ENCODE measurements at regions not wholly inside any gene's neighbourhood (a gene's known extent, or its start where the extent isn't known, plus 50 kb on each side); places are given as distances from the start of the nearest gene placed in this dataset.

DNA sequence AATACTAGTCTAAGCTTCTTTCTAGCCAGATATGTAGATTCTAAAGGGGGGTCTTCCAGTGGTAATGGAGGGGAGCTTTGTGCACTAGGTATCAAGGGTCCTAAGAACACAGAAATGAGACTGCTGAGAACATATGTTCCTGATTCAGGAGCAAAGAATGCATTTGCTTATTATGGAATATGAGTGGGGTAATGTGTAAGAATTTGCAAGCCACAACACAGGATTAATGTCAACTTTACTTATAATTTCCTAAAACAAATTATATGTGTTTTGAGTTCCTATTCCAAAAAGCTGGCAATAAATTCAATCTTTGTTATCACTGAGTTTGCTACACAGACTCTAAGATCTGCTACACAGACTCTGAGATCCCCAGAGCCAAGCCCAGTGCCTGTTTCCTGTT, 357.0 kb upstream of the PTBP2 start:
- intact Hi-C loops (cut with micrococcal nuclease): no loop called here
- DNase-seq: no peak
- BruUV-seq (replicated peaks): no TSS peak

DNA sequence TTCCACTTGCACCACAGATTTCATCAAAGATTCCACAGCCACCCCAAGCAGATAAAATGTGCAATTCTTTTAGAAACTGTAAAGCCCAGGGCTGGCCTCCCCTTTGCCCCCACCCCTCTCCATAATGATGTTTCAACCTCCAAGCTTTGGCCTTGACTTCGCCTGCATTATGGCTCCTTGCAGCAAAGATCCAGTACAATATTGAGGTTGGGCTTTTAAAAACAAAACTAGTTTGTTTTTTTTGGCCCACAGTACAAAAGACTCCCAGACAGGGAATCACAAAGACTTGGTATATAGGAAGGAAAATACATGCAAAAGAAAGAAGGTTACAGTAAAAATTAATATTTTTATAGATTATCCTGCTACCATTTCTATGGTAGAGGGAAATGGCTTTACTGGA, 356.5 kb upstream of the PTBP2 start:
- BruUV-seq (replicated peaks): no TSS peak
- Histone ChIP-seq H4K20me1 (ENCODE audit: low read length) (no peaks in the 10 kb centered on the region), H3K9ac (ENCODE audit: low read length) (no peak overlapping the region), H3K27me3 (ENCODE audit: low read length) (no peaks in the 10 kb centered on the region), H3K4me3 (ENCODE audit: low read length) (no peak overlapping the region), H3F3A (ENCODE audit: low read length, unreplicated experiment) (no peaks in the 10 kb centered on the region), H3K9me3 (ENCODE audit: low read length) (no peaks in the 10 kb centered on the region), H3K36me3 (ENCODE audit: low read depth, low read length) (no peaks in the 10 kb centered on the region), H3K9me2 (replicated peaks; ENCODE audit: low read length) (no peaks in the 10 kb centered on the region), H3K4me1 (ENCODE audit: insufficient read depth, low read length) (peaks cover 47% of the 10 kb centered on the region), H3K27ac (ENCODE audit: low read length) (no peak overlapping the region), H2AFZ (ENCODE audit: low read length) (no peak overlapping the region), H3K4me2 (ENCODE audit: low read length) (no peak overlapping the region), H3K79me2 (ENCODE audit: low read length) (no peaks in the 10 kb centered on the region)
- POLR2A ChIA-PET (ENCODE audit: unreplicated experiment): no interaction called here
- CTCF ChIA-PET: no interaction called here
- ATAC-seq (no peak), DNase-seq (no peak)
- intact Hi-C loops (cut with micrococcal nuclease): no loop called here
- TF ChIP-seq, protein P1, sequence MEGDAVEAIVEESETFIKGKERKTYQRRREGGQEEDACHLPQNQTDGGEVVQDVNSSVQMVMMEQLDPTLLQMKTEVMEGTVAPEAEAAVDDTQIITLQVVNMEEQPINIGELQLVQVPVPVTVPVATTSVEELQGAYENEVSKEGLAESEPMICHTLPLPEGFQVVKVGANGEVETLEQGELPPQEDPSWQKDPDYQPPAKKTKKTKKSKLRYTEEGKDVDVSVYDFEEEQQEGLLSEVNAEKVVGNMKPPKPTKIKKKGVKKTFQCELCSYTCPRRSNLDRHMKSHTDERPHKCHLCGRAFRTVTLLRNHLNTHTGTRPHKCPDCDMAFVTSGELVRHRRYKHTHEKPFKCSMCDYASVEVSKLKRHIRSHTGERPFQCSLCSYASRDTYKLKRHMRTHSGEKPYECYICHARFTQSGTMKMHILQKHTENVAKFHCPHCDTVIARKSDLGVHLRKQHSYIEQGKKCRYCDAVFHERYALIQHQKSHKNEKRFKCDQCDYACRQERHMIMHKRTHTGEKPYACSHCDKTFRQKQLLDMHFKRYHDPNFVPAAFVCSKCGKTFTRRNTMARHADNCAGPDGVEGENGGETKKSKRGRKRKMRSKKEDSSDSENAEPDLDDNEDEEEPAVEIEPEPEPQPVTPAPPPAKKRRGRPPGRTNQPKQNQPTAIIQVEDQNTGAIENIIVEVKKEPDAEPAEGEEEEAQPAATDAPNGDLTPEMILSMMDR (conservative IDR thresholded peaks at IDR 0.05; ENCODE audit: low read depth, low read length): no peak
- TF ChIP-seq EZH2phosphoT487 (IDR thresholded peaks at IDR 0.05; ENCODE audit: borderline replicate concordance, low read length) (no peak), EZH2 (IDR thresholded peaks at IDR 0.05; ENCODE audit: low read length, unreplicated experiment) (no peak)

More for the DNA sequence above, 357.0 kb upstream of the PTBP2 start:
- Histone ChIP-seq H3K9me3 (ENCODE audit: low read length) (no peaks in the 10 kb centered on the region), H3K27me3 (ENCODE audit: low read length) (no peaks in the 10 kb centered on the region), H3K9ac (ENCODE audit: low read length) (no peak overlapping the region), H3K79me2 (ENCODE audit: low read length) (no peaks in the 10 kb centered on the region), H3K4me1 (ENCODE audit: insufficient read depth, low read length) (peaks cover 52% of the 10 kb centered on the region), H3K27ac (ENCODE audit: low read length) (no peak overlapping the region), H3F3A (ENCODE audit: low read length, unreplicated experiment) (peaks cover 4% of the 10 kb centered on the region), H3K9me2 (replicated peaks; ENCODE audit: low read length) (no peaks in the 10 kb centered on the region), H3K4me3 (ENCODE audit: low read length) (no peak overlapping the region), H3K4me2 (ENCODE audit: low read length) (no peak overlapping the region), H2AFZ (ENCODE audit: low read length) (no peak overlapping the region), H3K36me3 (ENCODE audit: low read depth, low read length) (no peaks in the 10 kb centered on the region), H4K20me1 (ENCODE audit: low read length) (no peaks in the 10 kb centered on the region)
- ChIA-PET POLR2A (ENCODE audit: unreplicated experiment) (no interaction called here), CTCF (no interaction called here)
- TF ChIP-seq, protein P1 (conservative IDR thresholded peaks at IDR 0.05; ENCODE audit: low read depth, low read length): no peak
- TF ChIP-seq EZH2 (IDR thresholded peaks at IDR 0.05; ENCODE audit: low read length, unreplicated experiment) (no peak), EZH2phosphoT487 (IDR thresholded peaks at IDR 0.05; ENCODE audit: borderline replicate concordance, low read length) (no peak)
- no peak for ATAC-seq

DNA sequence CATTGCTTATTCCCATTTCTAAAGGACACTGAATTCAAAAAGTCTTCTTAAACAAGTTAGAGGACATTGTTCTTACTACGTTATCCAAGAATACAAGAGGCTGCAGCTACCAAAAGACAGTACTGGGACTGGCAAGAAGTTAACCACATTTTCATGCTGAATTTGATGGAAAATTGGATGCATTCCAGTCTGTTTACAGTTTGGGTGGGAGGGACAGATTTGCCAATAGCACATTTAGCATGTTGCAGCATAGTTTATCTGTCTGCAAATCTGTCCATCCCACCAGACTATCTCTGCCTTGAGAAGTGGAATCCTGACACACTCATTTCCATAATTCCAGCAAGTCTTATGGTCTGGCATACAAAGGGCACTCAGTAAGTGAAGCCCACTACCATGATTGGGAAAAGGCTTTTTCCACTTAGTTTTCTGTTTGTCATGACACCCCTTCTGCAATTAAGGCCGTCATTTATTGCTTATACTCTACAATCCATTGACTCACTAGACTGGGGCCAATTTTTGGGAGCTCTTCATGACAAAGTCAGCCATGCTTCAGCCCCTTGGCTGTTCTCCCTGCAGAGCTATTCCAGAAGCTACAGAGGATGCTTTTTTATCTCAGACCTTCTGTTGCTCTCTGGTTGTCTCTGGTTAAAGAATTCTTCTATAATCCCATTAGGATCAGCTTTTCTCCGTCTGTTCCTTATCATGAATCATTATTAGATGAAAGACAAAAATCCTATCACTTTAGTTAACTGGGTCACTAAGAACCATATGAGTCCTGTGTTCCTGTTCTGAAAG, 355.8 kb upstream of the PTBP2 start:
- H3K4me2 ChIP-seq (ENCODE audit: low read length): no peak overlapping the region
- CTCF ChIA-PET: no interaction called here
- no peak for TF ChIP-seq EZH2phosphoT487 (IDR thresholded peaks at IDR 0.05; ENCODE audit: borderline replicate concordance, low read length)
- TF ChIP-seq, protein P1 (conservative IDR thresholded peaks at IDR 0.05; ENCODE audit: low read depth, low read length): no peak
- no peak for TF ChIP-seq EZH2 (IDR thresholded peaks at IDR 0.05; ENCODE audit: low read length, unreplicated experiment)
- H3K4me3 ChIP-seq (ENCODE audit: low read length): no peak overlapping the region
- BruUV-seq (replicated peaks): no TSS peak
- no peak overlapping the region for H3K9ac ChIP-seq (ENCODE audit: low read length)
- no peak overlapping the region for H3K27ac ChIP-seq (ENCODE audit: low read length)
- peaks cover 47% of the 10 kb centered on the region for H3K4me1 ChIP-seq (ENCODE audit: insufficient read depth, low read length)
- H2AFZ ChIP-seq (ENCODE audit: low read length): no peak overlapping the region
- intact Hi-C loops (cut with micrococcal nuclease): no loop called here
- H3K9me3 ChIP-seq (ENCODE audit: low read length): no peaks in the 10 kb centered on the region
- no peaks in the 10 kb centered on the region for H3K9me2 ChIP-seq (replicated peaks; ENCODE audit: low read length)
- H3F3A ChIP-seq (ENCODE audit: low read length, unreplicated experiment): no peaks in the 10 kb centered on the region
- H3K36me3 ChIP-seq (ENCODE audit: low read depth, low read length): no peaks in the 10 kb centered on the region
- no peaks in the 10 kb centered on the region for H3K27me3 ChIP-seq (ENCODE audit: low read length)
- no peak for DNase-seq
- POLR2A ChIA-PET (ENCODE audit: unreplicated experiment): no interaction called here
- H4K20me1 ChIP-seq (ENCODE audit: low read length): no peaks in the 10 kb centered on the region
- ATAC-seq: no peak
- H3K79me2 ChIP-seq (ENCODE audit: low read length): no peaks in the 10 kb centered on the region
